ENCODE measurements at regions not wholly inside any gene's neighbourhood (a gene's known extent, or its start where the extent isn't known, plus 50 kb on each side); places are given as distances from the start of the nearest gene placed in this dataset.

DNA sequence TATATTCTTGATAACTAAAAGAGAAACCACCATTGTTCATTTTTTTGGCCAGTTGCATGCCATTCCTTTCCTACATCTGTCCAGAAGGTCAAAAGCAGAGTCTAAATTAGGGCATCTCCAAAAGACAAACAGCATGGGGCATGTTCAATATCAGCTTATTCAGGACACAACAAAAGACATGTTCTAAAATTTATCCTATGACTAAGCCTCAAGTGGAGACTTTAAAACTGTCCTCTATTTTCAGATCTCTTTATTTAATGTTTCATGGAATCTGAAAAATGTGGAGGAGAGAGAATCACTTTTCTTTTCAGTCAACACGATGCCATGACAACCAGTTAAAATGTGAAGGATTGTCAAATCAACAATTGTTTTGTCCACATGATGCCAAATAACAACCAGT, 303.4 kb upstream of the PRMT6 start:
- TF ChIP-seq, protein P1, sequence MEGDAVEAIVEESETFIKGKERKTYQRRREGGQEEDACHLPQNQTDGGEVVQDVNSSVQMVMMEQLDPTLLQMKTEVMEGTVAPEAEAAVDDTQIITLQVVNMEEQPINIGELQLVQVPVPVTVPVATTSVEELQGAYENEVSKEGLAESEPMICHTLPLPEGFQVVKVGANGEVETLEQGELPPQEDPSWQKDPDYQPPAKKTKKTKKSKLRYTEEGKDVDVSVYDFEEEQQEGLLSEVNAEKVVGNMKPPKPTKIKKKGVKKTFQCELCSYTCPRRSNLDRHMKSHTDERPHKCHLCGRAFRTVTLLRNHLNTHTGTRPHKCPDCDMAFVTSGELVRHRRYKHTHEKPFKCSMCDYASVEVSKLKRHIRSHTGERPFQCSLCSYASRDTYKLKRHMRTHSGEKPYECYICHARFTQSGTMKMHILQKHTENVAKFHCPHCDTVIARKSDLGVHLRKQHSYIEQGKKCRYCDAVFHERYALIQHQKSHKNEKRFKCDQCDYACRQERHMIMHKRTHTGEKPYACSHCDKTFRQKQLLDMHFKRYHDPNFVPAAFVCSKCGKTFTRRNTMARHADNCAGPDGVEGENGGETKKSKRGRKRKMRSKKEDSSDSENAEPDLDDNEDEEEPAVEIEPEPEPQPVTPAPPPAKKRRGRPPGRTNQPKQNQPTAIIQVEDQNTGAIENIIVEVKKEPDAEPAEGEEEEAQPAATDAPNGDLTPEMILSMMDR (IDR thresholded peaks at IDR 0.05), result no peak
- no peak for TF ChIP-seq ZFX (IDR thresholded peaks at IDR 0.05; ENCODE audit: borderline replicate concordance)
